A549 (cell line): ENCODE measurements at regions not wholly inside any gene's neighbourhood (a gene's known extent, or its start where the extent isn't known, plus 50 kb on each side); places are given as distances from the start of the nearest gene placed in this dataset.

ENCODE experiments used
- ATAC-seq, 2 experiments: fragments of 200-7000 bp in 1 of 2; fragments of >200 bp in 1 of 2; cut with Nextera tagmentation in 1 of 2; cut with Tn5 transposase in 1 of 2; 3 replicates each; pipeline versions ENCODE4 v1.8.0 to v1.9.1; 2018 to 2020; ENCODE audit warnings: mild to moderate bottlenecking in 1 of 2, moderate library complexity in 1 of 2
- CTCF ChIA-PET: fragments of 300-600 bp; sonication (Branson Sonifier 250); formaldehyde crosslinking; extraction: SDS; loops from one replicate; lab custom pipeline; 2021; ENCODE audit warnings: antibody characterized with exemption, inconsistent platforms; lab: Yijun Ruan, JAX
- POLR2A ChIA-PET: fragments of 350-600 bp; formaldehyde crosslinking; extraction: SDS; loops from one replicate; lab custom pipeline; 2021; ENCODE audit warnings: antibody characterized with exemption, inconsistent platforms; lab: Yijun Ruan, JAX
- DNase-seq, 2 experiments: peaks; one replicate each; pipeline versions ENCODE4 v3.0.0 to v3.0.0-alpha.2; 2011 to 2016; ENCODE audit warnings: low read depth in 1 of 2, low spot score in 1 of 2
- FAIRE-seq: peaks from 2 replicates; lab custom pipeline; 2011; peaks lifted over from hg19 to GRCh38; lab: Jason Lieb, UNC
- H3K27ac ChIP-seq, 2 experiments: fragments of >200 bp; sonication (Bioruptor Twin); formaldehyde crosslinking; 3 replicates each; pipeline ENCODE4 v1.5.1; 2016 to 2017
- H3K4me1 ChIP-seq: fragments of >200 bp; sonication (Bioruptor Twin); formaldehyde crosslinking; 3 replicates; pipeline ENCODE4 v1.6.1; 2016
- H3K4me2 ChIP-seq: fragments of >200 bp; sonication (Bioruptor Twin); formaldehyde crosslinking; 3 replicates; pipeline ENCODE4 v1.6.1; 2016
- H3K4me3 ChIP-seq: fragments of >200 bp; sonication (Bioruptor Twin); formaldehyde crosslinking; 3 replicates; pipeline ENCODE4 v1.5.1; 2016
- H3K9me3 ChIP-seq: fragments of >200 bp; sonication (Bioruptor Twin); formaldehyde crosslinking; 3 replicates; pipeline ENCODE4 v1.6.1; 2016
- BHLHE40 ChIP-seq: IDR thresholded peaks from 2 replicates; pipeline ENCODE4 v1.6.1; 2012; ENCODE audit warnings: low read depth, low read length, inconsistent platforms
- CBX8 ChIP-seq: fragments of 200-600 bp; sonication (generic); IDR thresholded peaks from 2 replicates; pipeline ENCODE4 v1.6.1; 2016
- CHD4 ChIP-seq: fragments of 200-600 bp; sonication (generic); IDR thresholded peaks from 2 replicates; pipeline ENCODE4 v1.6.1; 2016; ENCODE audit warnings: antibody characterized with exemption, mild to moderate bottlenecking, borderline replicate concordance
- EP300 ChIP-seq, 2 experiments: fragments of >200 bp; sonication (Bioruptor Twin); formaldehyde crosslinking; IDR thresholded peaks; 2 replicates in 1 of 2; 3 replicates in 1 of 2; pipeline ENCODE4 v1.6.1; 2016 to 2017
- HDAC2 ChIP-seq: fragments of 200-600 bp; sonication (generic); IDR thresholded peaks from 2 replicates; pipeline ENCODE4 v1.6.1; 2016
- HOXA7 ChIP-seq: fragments of 250-450 bp; sonication (Bioruptor Pico); IDR thresholded peaks from 2 replicates; pipeline ENCODE4 v1.5.0; 2020; ENCODE audit warnings: mild to moderate bottlenecking, moderate library complexity
- HOXB13 ChIP-seq: fragments of 250-450 bp; sonication (Bioruptor Pico); IDR thresholded peaks from 2 replicates; pipeline ENCODE4 v1.5.0; 2020; ENCODE audit warnings: low read depth, mild to moderate bottlenecking, moderate library complexity
- HOXB5 ChIP-seq: fragments of 250-450 bp; sonication (Bioruptor Pico); IDR thresholded peaks from 2 replicates; pipeline ENCODE4 v1.5.0; 2020; ENCODE audit warnings: mild to moderate bottlenecking, moderate library complexity
- JUNB ChIP-seq: fragments of >200 bp; sonication (Bioruptor Twin); formaldehyde crosslinking; IDR thresholded peaks from 2 replicates; pipeline ENCODE4 v1.6.1; 2016
- KDM5A ChIP-seq: fragments of 200-600 bp; sonication (generic); IDR thresholded peaks from 2 replicates; pipeline ENCODE4 v1.6.1; 2016; ENCODE audit warnings: antibody characterized with exemption, mild to moderate bottlenecking
- NFE2L2 ChIP-seq: fragments of 150-350 bp; conservative IDR thresholded peaks from 2 replicates; pipeline ENCODE4 v1.6.1; 2014; ENCODE audit warnings: low read length
- PHF8 ChIP-seq: fragments of 200-600 bp; sonication (generic); IDR thresholded peaks from 2 replicates; pipeline ENCODE4 v1.6.1; 2016; ENCODE audit warnings: low read depth, mild to moderate bottlenecking, antibody characterized with exemption, moderate library complexity, borderline replicate concordance
- RAD21 ChIP-seq, 2 experiments: fragments of >200 bp in 1 of 2; sonication (Bioruptor Twin) in 1 of 2; formaldehyde crosslinking in 1 of 2; IDR thresholded peaks in 1 of 2; conservative IDR thresholded peaks in 1 of 2; 2 replicates in 1 of 2; 3 replicates in 1 of 2; pipeline ENCODE4 v1.6.1; 2012 to 2018; ENCODE audit warnings: inconsistent platforms in 1 of 2
- RARB ChIP-seq: fragments of 250-450 bp; sonication (Bioruptor Pico); IDR thresholded peaks from 2 replicates; pipeline ENCODE4 v1.8.0; 2021; ENCODE audit warnings: mild to moderate bottlenecking, moderate library complexity
- RCOR1 ChIP-seq: fragments of 150-350 bp; IDR thresholded peaks from 2 replicates; pipeline ENCODE4 v1.6.1; 2014; ENCODE audit warnings: antibody characterized with exemption, low read length, low read depth
- SREBF2 ChIP-seq: fragments of 450-650 bp; IDR thresholded peaks from 2 replicates; pipeline ENCODE4 v1.6.1; 2014; ENCODE audit warnings: mild to moderate bottlenecking, moderate library complexity
- ZC3H11A ChIP-seq: fragments of 450-650 bp; IDR thresholded peaks from 2 replicates; pipeline ENCODE4 v1.6.1; 2014; ENCODE audit warnings: antibody characterized with exemption, mild to moderate bottlenecking
- ZNF302 ChIP-seq: fragments of 250-450 bp; sonication (Bioruptor Pico); IDR thresholded peaks from 2 replicates; pipeline ENCODE4 v1.9.0; 2021; ENCODE audit warnings: inconsistent platforms, mild to moderate bottlenecking, moderate library complexity
- ZSCAN20 ChIP-seq: fragments of 250-450 bp; sonication (Bioruptor Pico); IDR thresholded peaks from 2 replicates; pipeline ENCODE4 v1.8.0; 2022; ENCODE audit warnings: mild to moderate bottlenecking, moderate library complexity
- WGBS: methylation state at CpG from one replicate; pipeline ENCODE4 v1.1.6; 2017; ENCODE audit errors: missing lambda C conversion rate; 5-methylcytosine and 5-hydroxymethylcytosine counted together
- TF ChIP-seq, protein P1 (sequence below): fragments of >200 bp; sonication (Bioruptor Twin); formaldehyde crosslinking; IDR thresholded peaks from 3 replicates; pipeline ENCODE4 v1.6.1; 2016
- TF ChIP-seq, protein P2 (sequence below): fragments of 450-650 bp; IDR thresholded peaks from 2 replicates; pipeline ENCODE4 v1.6.1; 2014; ENCODE audit warnings: antibody characterized with exemption
- TF ChIP-seq, protein P3 (sequence below): fragments of 250-450 bp; sonication (Bioruptor Pico); IDR thresholded peaks from 2 replicates; pipeline ENCODE4 v1.5.0; 2021; ENCODE audit warnings: mild to moderate bottlenecking, moderate library complexity, borderline replicate concordance
- TF ChIP-seq, protein P4 (sequence below): fragments of 150-350 bp; IDR thresholded peaks from 2 replicates; pipeline ENCODE4 v1.6.1; 2014; ENCODE audit warnings: low read depth, mild to moderate bottlenecking, low read length
- TF ChIP-seq, protein P5 (sequence below): IDR thresholded peaks from 2 replicates; pipeline ENCODE4 v1.6.1; 2012

DNA sequence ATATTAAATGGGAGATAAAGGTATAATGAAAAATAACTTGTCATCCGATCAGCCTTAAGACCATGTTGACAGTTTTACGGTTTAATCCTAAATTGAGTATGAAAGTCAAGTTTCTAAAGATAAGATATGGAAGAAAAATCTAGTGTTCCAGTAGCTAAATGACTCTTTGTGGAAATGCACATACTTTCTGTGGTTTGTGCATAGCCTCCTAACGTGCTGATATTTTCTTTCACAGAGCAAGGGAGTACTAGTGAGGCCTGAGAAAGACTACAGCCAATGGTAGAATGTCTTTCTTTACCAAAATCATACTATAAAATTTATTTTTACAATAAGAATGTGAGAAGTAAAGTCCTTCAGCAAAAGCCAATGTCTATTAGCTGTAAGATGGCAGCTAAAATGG is 430.6 kb upstream of the RGMA start:
- Histone ChIP-seq H3K9me3 (no peaks in the 10 kb centered on the region), H3K4me1 (no peaks in the 10 kb centered on the region), H3K27ac (no peak overlapping the region), H3K4me3 (no peak overlapping the region), H3K4me2 (no peak overlapping the region)
- TF ChIP-seq CHD4 (no peak), HOXA7 (CRISPR knock-in tag) (no peak), RCOR1 (no peak), ZC3H11A (no peak), CBX8 (no peak), SREBF2 (no peak), HOXB5 (no peak)
- TF ChIP-seq, protein P1, sequence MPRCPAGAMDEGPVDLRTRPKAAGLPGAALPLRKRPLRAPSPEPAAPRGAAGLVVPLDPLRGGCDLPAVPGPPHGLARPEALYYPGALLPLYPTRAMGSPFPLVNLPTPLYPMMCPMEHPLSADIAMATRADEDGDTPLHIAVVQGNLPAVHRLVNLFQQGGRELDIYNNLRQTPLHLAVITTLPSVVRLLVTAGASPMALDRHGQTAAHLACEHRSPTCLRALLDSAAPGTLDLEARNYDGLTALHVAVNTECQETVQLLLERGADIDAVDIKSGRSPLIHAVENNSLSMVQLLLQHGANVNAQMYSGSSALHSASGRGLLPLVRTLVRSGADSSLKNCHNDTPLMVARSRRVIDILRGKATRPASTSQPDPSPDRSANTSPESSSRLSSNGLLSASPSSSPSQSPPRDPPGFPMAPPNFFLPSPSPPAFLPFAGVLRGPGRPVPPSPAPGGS = no peak
- TF ChIP-seq, protein P2, sequence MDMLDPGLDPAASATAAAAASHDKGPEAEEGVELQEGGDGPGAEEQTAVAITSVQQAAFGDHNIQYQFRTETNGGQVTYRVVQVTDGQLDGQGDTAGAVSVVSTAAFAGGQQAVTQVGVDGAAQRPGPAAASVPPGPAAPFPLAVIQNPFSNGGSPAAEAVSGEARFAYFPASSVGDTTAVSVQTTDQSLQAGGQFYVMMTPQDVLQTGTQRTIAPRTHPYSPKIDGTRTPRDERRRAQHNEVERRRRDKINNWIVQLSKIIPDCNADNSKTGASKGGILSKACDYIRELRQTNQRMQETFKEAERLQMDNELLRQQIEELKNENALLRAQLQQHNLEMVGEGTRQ = no peak
- FAIRE-seq (no peak), ATAC-seq (no peak), DNase-seq (no peak)
- ChIA-PET POLR2A (no interaction called here), CTCF (no interaction called here)
- 20% methylated on average over 3 of the region's 3 CpGs for WGBS

DNA sequence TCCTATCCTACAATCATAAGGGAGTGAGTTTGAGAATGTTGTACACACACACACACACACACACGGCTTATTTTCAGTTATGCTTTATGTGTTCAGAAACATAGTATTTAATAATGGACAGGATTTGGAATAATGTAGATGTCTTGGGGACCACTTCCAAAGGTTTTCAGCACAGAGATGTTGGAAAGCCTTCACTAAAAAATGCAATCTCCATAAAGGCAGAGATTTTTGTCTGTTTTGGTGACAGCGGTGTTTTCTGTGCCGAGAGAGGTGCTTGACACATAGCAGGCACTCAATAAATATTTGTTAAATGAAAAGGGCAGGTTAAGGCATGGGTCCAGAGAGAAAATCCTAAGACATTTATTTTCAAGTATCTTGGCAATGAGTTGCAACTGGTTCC is 428.2 kb upstream of the RGMA start:
- TF ChIP-seq RAD21 (conservative IDR thresholded peaks at IDR 0.05 in 1 of 2, IDR thresholded peaks at IDR 0.05 in 1 of 2) = no peak
- no peak for TF ChIP-seq PHF8
- no peak for TF ChIP-seq BHLHE40
- no peak for TF ChIP-seq ZSCAN20
- no peak for TF ChIP-seq EP300 (IDR thresholded peaks at IDR 0.05)
- no peak for TF ChIP-seq HDAC2
- no peak for TF ChIP-seq KDM5A
- TF ChIP-seq, protein P3, sequence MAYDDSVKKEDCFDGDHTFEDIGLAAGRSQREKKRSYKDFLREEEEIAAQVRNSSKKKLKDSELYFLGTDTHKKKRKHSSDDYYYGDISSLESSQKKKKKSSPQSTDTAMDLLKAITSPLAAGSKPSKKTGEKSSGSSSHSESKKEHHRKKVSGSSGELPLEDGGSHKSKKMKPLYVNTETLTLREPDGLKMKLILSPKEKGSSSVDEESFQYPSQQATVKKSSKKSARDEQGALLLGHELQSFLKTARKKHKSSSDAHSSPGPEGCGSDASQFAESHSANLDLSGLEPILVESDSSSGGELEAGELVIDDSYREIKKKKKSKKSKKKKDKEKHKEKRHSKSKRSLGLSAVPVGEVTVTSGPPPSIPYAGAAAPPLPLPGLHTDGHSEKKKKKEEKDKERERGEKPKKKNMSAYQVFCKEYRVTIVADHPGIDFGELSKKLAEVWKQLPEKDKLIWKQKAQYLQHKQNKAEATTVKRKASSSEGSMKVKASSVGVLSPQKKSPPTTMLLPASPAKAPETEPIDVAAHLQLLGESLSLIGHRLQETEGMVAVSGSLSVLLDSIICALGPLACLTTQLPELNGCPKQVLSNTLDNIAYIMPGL (CRISPR knock-in tag) = no peak
- TF ChIP-seq, protein P4, sequence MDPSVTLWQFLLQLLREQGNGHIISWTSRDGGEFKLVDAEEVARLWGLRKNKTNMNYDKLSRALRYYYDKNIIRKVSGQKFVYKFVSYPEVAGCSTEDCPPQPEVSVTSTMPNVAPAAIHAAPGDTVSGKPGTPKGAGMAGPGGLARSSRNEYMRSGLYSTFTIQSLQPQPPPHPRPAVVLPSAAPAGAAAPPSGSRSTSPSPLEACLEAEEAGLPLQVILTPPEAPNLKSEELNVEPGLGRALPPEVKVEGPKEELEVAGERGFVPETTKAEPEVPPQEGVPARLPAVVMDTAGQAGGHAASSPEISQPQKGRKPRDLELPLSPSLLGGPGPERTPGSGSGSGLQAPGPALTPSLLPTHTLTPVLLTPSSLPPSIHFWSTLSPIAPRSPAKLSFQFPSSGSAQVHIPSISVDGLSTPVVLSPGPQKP = no peak
- TF ChIP-seq, protein P5, sequence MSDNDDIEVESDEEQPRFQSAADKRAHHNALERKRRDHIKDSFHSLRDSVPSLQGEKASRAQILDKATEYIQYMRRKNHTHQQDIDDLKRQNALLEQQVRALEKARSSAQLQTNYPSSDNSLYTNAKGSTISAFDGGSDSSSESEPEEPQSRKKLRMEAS = no peak
- no peak for TF ChIP-seq JUNB
- no peak for TF ChIP-seq RARB
- no peak for TF ChIP-seq HOXB13 (CRISPR knock-in tag)
- TF ChIP-seq ZNF302 (CRISPR knock-in tag) = no peak
- no peak for TF ChIP-seq NFE2L2
- Histone ChIP-seq H3K4me3 (no peak overlapping the region), H3K4me2 (no peak overlapping the region), H3K9me3 (no peaks in the 10 kb centered on the region), H3K27ac (no peak overlapping the region), H3K4me1 (no peaks in the 10 kb centered on the region)
- 2% methylated on average over 3 of the region's 3 CpGs for WGBS
- DNase-seq = no peak
- no peak for ATAC-seq
- no peak for FAIRE-seq
- ChIA-PET CTCF (no interaction called here), POLR2A (no interaction called here)
